ENCODE measurements at regions not wholly inside any gene's neighbourhood (a gene's known extent, or its start where the extent isn't known, plus 50 kb on each side); places are given as distances from the start of the nearest gene placed in this dataset.

- Histone ChIP-seq H3K9ac (ENCODE audit: low read length) (no peak overlapping the region), H3K4me2 (ENCODE audit: low read length) (no peak overlapping the region), H3K9me2 (ENCODE audit: insufficient read depth, low read length) (no peaks in the 10 kb centered on the region), H3K27ac (ENCODE audit: low read length) (no peak overlapping the region), H3K36me3 (ENCODE audit: insufficient read depth, low read length) (no peaks in the 10 kb centered on the region), H3K9me3 (ENCODE audit: low read length) (no peaks in the 10 kb centered on the region), H4K20me1 (ENCODE audit: insufficient read depth) (no peaks in the 10 kb centered on the region), H3K27me3 (ENCODE audit: insufficient read depth, low read depth, low read length) (peaks cover 74% of the 10 kb centered on the region), H2AFZ (ENCODE audit: low read depth, low read length) (no peak overlapping the region), H3K4me3 (ENCODE audit: low read length) (peak overlapping the region; percentile 0), H3K79me2 (replicated peaks; ENCODE audit: insufficient read depth, low read length) (no peaks in the 10 kb centered on the region), H3F3A (ENCODE audit: insufficient read depth, low read length, poor library complexity, severe bottlenecking) (peaks cover 4% of the 10 kb centered on the region)
- peak; percentile 56 for TF ChIP-seq POLR2AphosphoS5 (IDR thresholded peaks at IDR 0.05)
- TF ChIP-seq REST (IDR thresholded peaks at IDR 0.05; ENCODE audit: borderline replicate concordance), result no peak
- peak; percentile 92 for TF ChIP-seq TAF1 (IDR thresholded peaks at IDR 0.05; ENCODE audit: low read depth)
- no peak for TF ChIP-seq EZH2 (IDR thresholded peaks at IDR 0.05; ENCODE audit: borderline replicate concordance, insufficient read depth, low read length, poor library complexity, severe bottlenecking)
- peak; percentile 53 for TF ChIP-seq RAD21 (conservative IDR thresholded peaks at IDR 0.05)
- TF ChIP-seq MXI1 (conservative IDR thresholded peaks at IDR 0.05; ENCODE audit: poor library complexity, severe bottlenecking), result no peak
- TF ChIP-seq SMC3 (conservative IDR thresholded peaks at IDR 0.05; ENCODE audit: poor library complexity), result peak; percentile 66
- TF ChIP-seq EP300 (conservative IDR thresholded peaks at IDR 0.05; ENCODE audit: poor library complexity, severe bottlenecking), result no peak
- peak; percentile 64 for TF ChIP-seq CTCF (IDR thresholded peaks at IDR 0.05; ENCODE audit: poor library complexity, severe bottlenecking)
Observed at GRCh38 chr7:25854608-25855497, 297.1 kb upstream of the NFE2L3 start.

- Histone ChIP-seq H3K27me3 (ENCODE audit: insufficient read depth, low read depth, low read length) (peaks cover 86% of the 10 kb centered on the region), H3K9ac (ENCODE audit: low read length) (peak overlapping the region; percentile 42), H3K79me2 (replicated peaks; ENCODE audit: insufficient read depth, low read length) (no peaks in the 10 kb centered on the region), H3K4me2 (ENCODE audit: low read length) (peak overlapping the region; percentile 27), H2AFZ (ENCODE audit: low read depth, low read length) (no peak overlapping the region), H4K20me1 (ENCODE audit: insufficient read depth) (no peaks in the 10 kb centered on the region), H3K9me3 (ENCODE audit: low read length) (no peaks in the 10 kb centered on the region), H3K9me2 (ENCODE audit: insufficient read depth, low read length) (no peaks in the 10 kb centered on the region), H3K27ac (ENCODE audit: low read length) (no peak overlapping the region), H3K4me3 (ENCODE audit: low read length) (peak overlapping the region; percentile 62), H3K36me3 (ENCODE audit: insufficient read depth, low read length) (no peaks in the 10 kb centered on the region), H3F3A (ENCODE audit: insufficient read depth, low read length, poor library complexity, severe bottlenecking) (peaks cover 4% of the 10 kb centered on the region)
- TF ChIP-seq POLR2AphosphoS5 (IDR thresholded peaks at IDR 0.05) (peak; percentile 51), REST (IDR thresholded peaks at IDR 0.05; ENCODE audit: borderline replicate concordance) (no peak), CTCF (IDR thresholded peaks at IDR 0.05; ENCODE audit: poor library complexity, severe bottlenecking) (no peak)
Observed at GRCh38 chr7:25855854-25856782, 295.9 kb upstream of the NFE2L3 start.

Measured in neural cell (in vitro differentiated cells).